GM21737 (cell line): ENCODE measurements at regions not wholly inside any gene's neighbourhood (a gene's known extent, or its start where the extent isn't known, plus 50 kb on each side); places are given as distances from the start of the nearest gene placed in this dataset.
"Not testable (repeated sequence)": the region's sequence is repeated elsewhere in the genome, so short reads cannot be mapped to it uniquely, and the experiment has no call there.

Source experiments
- ATAC-seq: cut with Tn5 transposase; IDR thresholded peaks from one replicate; pipeline ENCODE4 v1.9.1; 2021; ENCODE audit warnings: mild to moderate bottlenecking, moderate library complexity; ENCODE audit not compliant: unreplicated experiment

DNA sequence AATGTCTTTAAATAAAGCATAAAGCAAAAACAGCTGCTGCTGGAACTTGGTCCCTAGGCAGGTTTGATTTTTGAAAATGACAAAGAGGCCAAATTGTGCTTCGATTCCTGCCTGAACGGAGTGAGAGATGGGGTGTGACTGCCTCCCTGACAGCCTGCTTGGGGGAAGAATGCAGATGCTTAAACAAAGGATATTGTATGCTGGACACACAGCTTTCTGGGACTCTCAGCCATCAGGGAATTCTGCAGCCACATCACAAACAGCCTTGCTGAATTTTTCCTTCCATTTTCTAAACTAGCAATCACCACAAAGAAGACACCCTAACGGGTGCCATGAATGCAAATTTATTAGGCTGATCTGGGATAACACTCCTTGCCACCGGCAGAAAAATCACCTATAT is 83.9 kb upstream of the CPEB2 start:
- ATAC-seq, result no peak

DNA sequence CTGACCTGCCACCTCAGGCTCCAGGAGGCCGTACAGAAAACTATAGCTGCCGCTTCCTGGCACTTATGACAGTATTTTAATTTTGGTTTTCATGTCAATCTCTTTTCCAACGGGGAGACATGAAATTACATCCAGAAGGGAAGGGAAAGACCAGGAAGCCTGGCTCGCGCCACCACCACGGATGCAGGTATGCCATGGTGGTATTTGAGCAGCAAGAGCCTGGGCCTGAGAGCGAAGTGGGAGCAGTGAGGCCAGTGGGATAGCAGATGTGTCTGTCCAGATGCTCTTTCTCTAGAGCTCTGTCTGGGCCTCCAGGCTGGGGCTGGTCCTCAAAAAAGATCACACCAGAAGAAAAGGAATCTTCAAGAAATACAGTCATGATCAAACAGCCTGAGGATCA is 82.5 kb upstream of the CPEB2 start:
- no peak for ATAC-seq

DNA sequence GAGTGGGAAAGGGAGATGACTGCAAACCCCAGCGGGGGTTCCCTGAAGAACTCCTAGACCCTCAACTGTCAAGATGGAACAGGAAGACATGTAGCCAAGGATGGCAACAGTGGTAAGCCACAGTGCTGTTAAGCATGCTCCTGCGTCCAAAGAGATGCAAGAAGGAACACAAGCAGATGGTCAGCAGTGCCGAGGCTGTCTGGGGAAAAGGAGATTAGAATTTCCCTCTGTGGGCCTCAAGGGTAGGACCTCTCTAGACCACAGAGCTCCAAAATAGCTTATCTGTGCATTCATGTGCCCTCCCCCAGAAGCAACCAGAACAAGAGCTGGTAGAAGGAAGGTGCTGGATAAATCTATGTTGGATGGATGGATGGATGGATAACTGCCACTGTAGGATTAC is 82.0 kb upstream of the CPEB2 start:
- no peak for ATAC-seq

DNA sequence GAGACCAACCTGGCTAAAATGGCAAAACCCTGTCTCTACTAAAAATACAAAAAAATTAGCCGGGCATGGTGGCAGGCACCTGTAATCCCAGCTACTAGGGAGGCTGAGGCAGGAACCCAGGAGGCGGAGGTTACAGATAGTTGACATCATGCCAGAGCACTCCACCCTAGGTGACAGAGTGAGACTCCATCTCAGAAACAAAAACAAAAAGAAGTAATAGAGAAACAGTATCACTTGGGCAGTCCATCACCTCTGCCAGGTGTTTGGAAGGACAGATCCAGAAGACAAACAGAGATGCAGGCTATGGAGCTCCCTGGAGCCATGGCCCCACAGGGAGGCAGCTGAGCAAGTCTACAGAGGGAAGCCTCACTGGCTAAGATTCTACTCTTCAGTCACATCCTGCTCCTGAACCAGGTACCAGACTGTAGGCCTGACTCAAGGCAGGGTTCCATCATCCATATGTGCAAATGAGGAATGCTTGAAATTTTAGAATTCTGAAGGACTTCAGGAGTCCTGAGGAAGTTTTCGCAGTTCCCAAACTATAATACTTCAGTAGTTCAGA is 81.4 kb upstream of the CPEB2 start:
- no peak for ATAC-seq

DNA sequence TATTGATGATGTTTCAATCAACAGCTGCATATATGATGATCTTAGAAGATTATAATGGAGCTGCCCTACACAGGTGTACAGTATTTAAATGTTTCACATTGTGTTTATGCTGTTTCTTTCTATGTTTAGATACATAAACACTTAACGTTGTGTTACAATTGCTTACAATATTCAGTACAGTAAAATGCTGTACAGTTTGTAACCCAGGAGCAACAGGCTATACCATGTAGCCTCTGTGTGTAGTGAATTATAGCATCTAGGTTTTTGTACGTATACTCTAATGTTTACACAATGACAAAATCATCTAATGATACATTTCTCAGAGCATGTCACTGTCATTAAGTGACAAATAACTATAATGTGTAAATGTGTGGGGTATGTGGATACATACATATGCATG is 80.5 kb upstream of the CPEB2 start:
- not testable (repeated sequence) for ATAC-seq

DNA sequence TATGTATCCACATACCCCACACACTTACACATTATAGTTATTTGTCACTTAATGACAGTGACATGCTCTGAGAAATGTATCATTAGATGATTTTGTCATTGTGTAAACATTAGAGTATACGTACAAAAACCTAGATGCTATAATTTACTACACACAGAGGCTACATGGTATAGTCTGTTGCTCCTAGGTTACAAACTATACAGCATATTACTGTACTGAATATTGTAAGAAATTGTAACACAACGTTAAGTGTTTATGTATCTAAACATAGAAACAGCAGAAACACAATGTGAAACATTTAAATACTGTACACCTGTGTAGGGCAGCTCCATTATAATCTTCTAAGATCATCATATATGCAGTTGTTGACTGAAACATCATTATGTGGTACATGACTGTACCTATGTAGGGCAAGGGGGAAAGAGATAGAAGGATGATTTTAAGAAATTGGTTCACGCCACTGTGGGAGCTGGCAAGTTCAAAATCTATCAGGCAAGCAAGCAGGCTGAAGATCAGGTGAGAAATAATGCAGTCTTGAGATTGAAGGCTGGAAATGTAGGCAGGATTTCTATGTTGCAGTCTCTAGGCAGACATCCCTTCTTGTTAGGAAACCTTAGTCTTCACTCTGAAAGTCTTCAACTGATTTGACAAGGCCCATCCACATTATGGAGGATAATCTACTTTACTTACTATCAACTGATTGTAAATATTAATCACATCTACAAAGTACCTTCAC is 78.0 kb upstream of the CPEB2 start:
- no peak for ATAC-seq

DNA sequence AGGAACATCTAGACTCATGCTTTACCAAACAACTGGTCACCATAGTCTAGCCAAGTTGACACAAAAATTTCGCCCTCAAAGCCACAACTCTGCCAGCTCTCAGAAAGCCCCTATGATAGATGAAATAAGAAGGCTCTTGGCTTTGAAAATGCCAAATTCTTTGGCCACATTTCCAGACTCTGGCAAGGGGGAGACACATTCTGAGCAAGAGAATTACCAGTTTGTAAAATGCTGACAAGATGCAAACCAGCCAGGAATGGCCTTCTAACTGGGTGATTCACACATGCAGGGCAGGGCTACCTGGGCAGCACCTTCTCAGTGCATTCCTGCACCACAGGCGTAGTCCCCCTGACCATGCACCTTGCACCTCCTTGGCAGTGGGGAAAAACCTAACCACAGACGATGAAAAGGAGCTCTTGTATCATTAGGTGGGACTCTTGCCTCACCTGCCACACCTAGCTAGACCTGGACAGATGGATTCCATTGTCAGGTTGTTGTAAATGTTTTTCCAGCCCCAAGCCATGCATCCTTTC is 77.4 kb upstream of the CPEB2 start:
- ATAC-seq, result no peak

DNA sequence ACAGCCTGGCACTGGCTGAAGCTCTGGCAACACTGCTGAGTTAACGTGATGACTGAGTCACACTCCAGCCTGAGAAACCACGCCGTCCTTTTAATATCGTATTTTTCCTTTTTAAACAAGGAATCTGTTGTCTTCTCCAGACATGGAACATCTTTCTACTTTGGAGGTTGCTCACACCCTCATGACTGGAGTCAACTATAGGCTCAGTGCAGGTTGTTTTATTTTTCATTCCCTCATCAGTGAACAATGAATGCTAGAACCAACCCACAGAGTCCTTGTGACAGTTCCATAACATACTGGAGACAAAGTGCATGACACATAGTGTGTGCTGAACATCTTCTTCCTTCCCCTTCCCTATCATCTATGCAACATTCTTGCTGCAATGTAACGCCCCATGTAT is 76.8 kb upstream of the CPEB2 start:
- ATAC-seq, result no peak

DNA sequence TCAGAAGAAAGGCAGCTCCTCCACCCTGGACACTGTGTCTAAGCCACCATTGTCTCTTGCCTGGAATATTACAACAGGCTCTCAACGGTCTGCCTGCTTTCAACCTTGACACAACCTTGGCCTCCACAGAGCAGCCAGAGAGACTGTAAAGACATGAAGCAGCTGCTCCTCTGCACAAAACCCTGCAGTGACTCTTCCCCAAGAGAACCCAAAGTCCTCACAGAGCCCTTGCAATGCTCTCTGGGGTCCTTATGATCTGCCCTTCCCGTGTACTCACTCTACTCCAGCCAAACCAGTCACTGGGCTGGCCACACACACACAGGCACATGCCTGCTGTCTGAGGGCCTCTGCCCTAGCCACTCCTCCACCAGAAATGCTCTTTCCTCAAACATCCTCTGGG is 75.9 kb upstream of the CPEB2 start:
- no peak for ATAC-seq

DNA sequence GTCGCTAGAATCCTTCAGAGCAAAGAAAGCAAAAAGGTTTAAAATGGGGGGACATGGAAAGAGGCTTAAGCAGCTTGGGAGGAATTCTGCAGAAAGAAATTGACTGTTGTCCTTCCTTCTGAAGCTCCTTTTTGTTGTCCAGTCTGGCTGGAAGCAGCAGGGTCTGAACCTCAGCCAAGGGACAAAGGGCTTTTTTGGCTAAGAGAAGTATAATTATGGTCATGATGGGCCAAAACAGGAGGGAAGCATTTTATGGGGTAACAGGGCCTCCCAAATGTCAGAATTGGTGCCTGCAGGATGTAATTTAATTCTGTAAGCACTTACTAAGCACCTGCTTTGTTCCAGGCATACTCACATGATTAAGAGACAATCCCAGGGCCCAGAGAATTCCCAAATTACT is 74.2 kb upstream of the CPEB2 start:
- ATAC-seq, result no peak

DNA sequence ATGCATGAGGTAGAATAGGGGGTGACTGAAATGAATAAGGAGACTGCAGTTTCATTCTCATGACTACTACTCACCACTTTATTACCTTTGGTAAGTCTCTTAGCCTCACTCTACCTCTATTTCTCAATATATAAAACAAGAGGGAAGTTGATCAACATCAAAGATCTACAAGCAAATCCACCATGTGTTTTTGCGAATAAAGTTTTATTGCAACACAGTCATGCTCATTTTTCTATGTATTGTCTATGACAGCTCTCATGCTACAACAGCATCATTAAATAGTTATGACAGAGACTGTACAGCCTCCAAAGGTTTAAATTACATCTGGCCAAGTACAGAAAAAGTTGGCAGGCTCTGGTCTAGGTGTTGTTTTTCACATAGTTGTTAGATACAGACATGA is 72.6 kb upstream of the CPEB2 start:
- no peak for ATAC-seq

DNA sequence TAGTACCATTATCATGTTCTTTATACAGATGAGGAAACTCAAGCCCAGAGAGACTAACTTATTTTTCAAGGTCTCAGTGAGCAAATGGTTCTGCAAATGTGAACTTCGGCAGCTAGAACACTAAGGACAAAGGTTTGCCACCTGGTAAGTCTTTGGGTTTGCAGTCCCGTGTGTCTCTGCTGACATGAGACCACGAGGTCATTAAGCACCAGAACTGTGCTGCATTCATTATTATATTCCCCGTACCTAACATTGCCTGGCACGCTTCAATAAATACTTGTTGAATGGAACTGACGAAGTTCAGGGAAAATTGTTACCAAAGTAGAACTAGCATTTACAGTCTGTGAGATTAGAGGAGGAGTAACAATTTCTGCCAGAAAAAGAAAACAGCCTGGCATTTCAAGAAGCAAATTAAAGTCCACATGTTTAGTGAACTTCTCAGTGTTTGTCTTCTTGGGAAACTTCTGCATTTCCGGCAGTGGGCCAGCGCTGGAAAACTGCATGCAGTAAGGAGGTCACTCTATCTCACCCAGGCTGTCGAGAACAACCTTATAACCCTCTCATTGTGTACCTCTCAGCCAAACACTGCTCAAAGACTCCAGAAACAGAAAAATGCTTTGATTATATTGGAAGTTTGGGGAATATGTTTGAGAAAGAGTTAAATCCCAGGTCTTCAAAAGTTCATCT is 67.4 kb upstream of the CPEB2 start:
- ATAC-seq, result no peak

DNA sequence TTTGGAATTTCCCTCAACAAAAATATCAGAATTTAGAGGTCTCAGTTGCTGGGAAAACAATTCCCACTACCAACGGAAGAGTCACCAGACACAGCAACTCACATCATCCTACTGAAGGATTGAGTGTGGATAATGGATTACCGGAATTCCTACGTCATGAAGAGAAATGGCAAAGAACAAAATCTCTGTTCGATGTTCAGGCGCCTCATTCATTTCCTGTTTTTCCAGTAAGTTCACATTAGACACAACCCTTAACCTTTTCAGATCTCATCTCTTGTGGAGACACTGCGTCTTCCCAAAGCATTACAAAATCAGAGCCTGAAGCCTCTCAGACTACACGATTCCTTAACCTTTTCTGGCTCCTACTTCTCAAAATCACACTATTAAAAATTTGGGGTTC is 58.5 kb upstream of the CPEB2 start:
- no peak for ATAC-seq

DNA sequence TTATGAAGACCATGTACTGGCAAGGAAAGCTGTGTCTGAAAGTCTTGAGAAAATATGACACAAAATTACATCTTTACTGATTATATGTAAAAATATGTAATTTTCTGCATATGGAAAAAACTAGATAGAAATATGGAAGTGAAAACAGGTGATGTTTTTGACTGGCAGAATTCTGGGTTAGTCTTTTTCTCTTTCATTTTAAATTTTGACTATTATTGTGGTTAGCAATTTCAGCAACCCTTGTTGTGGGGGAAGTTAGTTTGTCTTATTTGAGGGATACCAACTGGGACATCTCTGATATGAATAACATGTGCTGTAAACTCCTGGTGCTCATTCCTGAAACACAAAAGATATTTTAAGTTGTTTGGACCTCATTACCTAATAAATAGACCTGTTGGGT is 49.9 kb upstream of the CPEB2 start:
- no peak for ATAC-seq
